Vagina (tissue), 2 donors: ENCODE measurements at regions not wholly inside any gene's neighbourhood (a gene's known extent, or its start where the extent isn't known, plus 50 kb on each side); places are given as distances from the start of the nearest gene placed in this dataset.
A peak's percentile ranks its signal among the peaks of the same experiment; 100 is the strongest.
"Not testable (repeated sequence)": the region's sequence is repeated elsewhere in the genome, so short reads cannot be mapped to it uniquely, and the experiment has no call there.

Experiments used
- DNase-seq, 2 donors: peaks; one replicate each; pipeline ENCODE4 v3.0.0-alpha.2; 2017; ENCODE audit errors: extremely low spot score in 2 of 2
- H3K27ac ChIP-seq: fragments of 200-600 bp; sonication (generic); one replicate; pipeline ENCODE4 v1.5.1; 2019
- H3K27me3 ChIP-seq: fragments of 200-600 bp; sonication (generic); one replicate; pipeline ENCODE4 v1.5.1; 2019
- H3K36me3 ChIP-seq, 2 donors: fragments of 200-600 bp; sonication (generic); one replicate each; pipeline ENCODE4 v1.5.1; 2017 to 2019
- H3K4me1 ChIP-seq: fragments of 200-600 bp; sonication (generic); one replicate; pipeline ENCODE4 v1.5.1; 2019
- H3K4me3 ChIP-seq, 2 donors: fragments of 200-600 bp; sonication (generic); 1 replicate in 1 of 2; 2 replicates in 1 of 2; pipeline ENCODE4 v1.5.1; 2016 to 2019
- H3K9me3 ChIP-seq: fragments of 200-600 bp; sonication (generic); one replicate; pipeline ENCODE4 v1.5.1; 2019
- CTCF ChIP-seq, 3 experiments: fragments of 450-650 bp in 2 of 3; fragments of 200-600 bp in 1 of 3; sonication (generic) in 1 of 3; IDR thresholded peaks; one replicate each; pipeline ENCODE4 v1.5.1; 2017 to 2019; ENCODE audit warnings: antibody characterized with exemption in 3 of 3, mild to moderate bottlenecking in 2 of 3, moderate library complexity in 2 of 3
- POLR2A ChIP-seq, 2 donors: fragments of 450-650 bp; IDR thresholded peaks; one replicate each; pipeline ENCODE4 v1.6.1; 2017; ENCODE audit warnings: antibody characterized with exemption in 2 of 2, mild to moderate bottlenecking in 2 of 2, moderate library complexity in 2 of 2
- POLR2AphosphoS5 ChIP-seq, 2 donors: sonication (generic); formaldehyde crosslinking; IDR thresholded peaks; one replicate each; pipeline ENCODE4 v1.9.0; 2017; ENCODE audit warnings: antibody characterized with exemption in 2 of 2, mild to moderate bottlenecking in 2 of 2, low read depth in 1 of 2; ENCODE audit not compliant: insufficient read depth in 1 of 2
- intact Hi-C: fragments of 100-400 bp; cut with DNase I; formaldehyde crosslinking; loops from one replicate; pipeline ENCODE4 v1.15.1; 2023

DNA sequence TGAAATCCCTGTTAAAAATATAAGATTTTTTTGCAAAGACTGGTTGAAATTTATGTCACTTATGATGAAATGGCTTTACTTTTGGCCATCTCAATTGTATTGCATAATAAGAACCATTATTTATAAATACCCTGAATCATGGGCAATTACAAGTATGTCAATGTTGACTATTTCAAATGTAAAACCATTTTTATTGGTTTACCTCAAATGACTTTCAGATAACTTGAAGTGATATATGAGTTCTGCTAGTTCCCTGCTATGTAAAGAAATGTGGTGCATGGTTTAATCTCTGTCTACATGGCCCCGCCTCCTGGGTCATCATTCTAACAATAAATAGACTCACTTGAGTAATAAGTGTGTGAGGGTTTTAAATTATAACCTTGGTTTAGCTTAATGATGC, 275.6 kb upstream of the PREP start:
- Histone ChIP-seq H3K4me3 (no peak overlapping the region), H3K9me3 (no peaks in the 10 kb centered on the region), H3K36me3 (no peaks in the 10 kb centered on the region), H3K27ac (no peak overlapping the region), H3K4me1 (peaks cover 7% of the 10 kb centered on the region), H3K27me3 (no peaks in the 10 kb centered on the region)
- intact Hi-C loops: no loop called here
- DNase-seq: no peak
- TF ChIP-seq CTCF (IDR thresholded peaks at IDR 0.05): no peak
- no peak for TF ChIP-seq POLR2A (IDR thresholded peaks at IDR 0.05)
- TF ChIP-seq POLR2AphosphoS5 (IDR thresholded peaks at IDR 0.05; ENCODE audit: insufficient read depth in 1 of 2, low read depth in 1 of 2): no peak

DNA sequence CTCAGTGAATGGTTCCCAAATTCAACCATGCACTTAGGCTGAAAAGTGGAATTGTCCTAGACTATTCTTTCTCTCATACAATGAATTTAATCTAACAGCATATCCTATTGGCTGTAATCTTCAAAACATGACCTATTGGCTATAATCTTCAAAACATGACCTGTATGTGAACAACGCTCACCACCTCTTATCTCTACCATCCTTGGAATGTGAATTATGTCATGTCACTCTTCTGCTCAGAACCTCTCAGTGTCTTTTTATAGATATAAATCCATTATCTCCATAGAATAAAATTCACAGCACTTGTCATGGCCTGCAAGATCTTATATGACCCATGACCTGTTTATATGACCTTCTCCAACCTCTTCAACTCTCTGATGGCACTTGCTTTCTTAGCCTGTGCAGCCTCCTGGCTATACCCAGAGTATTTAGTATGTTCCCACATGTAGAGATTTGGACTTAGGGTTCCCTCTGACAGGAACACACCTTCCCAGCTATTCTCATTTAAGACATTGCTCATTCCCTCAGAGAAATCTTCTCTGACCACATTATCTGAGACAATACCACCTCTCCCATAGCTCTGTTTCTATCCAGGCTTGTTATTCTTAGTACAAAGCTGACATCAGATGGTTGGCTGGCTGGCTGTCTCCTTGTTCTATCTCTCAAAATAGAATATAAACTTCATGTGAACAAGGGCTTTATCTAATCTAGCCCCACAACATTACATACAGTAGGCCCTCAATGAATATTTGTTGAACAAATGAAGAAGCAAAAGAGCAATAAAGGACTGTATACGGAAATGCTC, 275.0 kb upstream of the PREP start:
- Histone ChIP-seq H3K27me3 (no peaks in the 10 kb centered on the region), H3K27ac (peak overlapping the region; percentile 36), H3K9me3 (no peaks in the 10 kb centered on the region), H3K36me3 (no peaks in the 10 kb centered on the region), H3K4me3 (no peak overlapping the region), H3K4me1 (peaks cover 7% of the 10 kb centered on the region)
- TF ChIP-seq CTCF (IDR thresholded peaks at IDR 0.05): no peak
- TF ChIP-seq POLR2AphosphoS5 (IDR thresholded peaks at IDR 0.05; ENCODE audit: insufficient read depth in 1 of 2, low read depth in 1 of 2): no peak
- TF ChIP-seq POLR2A (IDR thresholded peaks at IDR 0.05): no peak
- DNase-seq: no peak
- intact Hi-C loops: no loop called here

GRCh38 chr6:105676857-105677256, 274.0 kb upstream of the PREP start:
- no peaks in the 10 kb centered on the region for H3K36me3 ChIP-seq
- H3K27me3 ChIP-seq: no peaks in the 10 kb centered on the region
- no peak for DNase-seq
- TF ChIP-seq POLR2AphosphoS5 (IDR thresholded peaks at IDR 0.05; ENCODE audit: insufficient read depth in 1 of 2, low read depth in 1 of 2): no peak
- no peak for TF ChIP-seq POLR2A (IDR thresholded peaks at IDR 0.05)
- TF ChIP-seq CTCF (IDR thresholded peaks at IDR 0.05): no peak
- no peaks in the 10 kb centered on the region for H3K9me3 ChIP-seq
- H3K4me3 ChIP-seq: no peak overlapping the region
- intact Hi-C loops: no loop called here
- no peak overlapping the region for H3K27ac ChIP-seq
- H3K4me1 ChIP-seq: peaks cover 7% of the 10 kb centered on the region

DNA sequence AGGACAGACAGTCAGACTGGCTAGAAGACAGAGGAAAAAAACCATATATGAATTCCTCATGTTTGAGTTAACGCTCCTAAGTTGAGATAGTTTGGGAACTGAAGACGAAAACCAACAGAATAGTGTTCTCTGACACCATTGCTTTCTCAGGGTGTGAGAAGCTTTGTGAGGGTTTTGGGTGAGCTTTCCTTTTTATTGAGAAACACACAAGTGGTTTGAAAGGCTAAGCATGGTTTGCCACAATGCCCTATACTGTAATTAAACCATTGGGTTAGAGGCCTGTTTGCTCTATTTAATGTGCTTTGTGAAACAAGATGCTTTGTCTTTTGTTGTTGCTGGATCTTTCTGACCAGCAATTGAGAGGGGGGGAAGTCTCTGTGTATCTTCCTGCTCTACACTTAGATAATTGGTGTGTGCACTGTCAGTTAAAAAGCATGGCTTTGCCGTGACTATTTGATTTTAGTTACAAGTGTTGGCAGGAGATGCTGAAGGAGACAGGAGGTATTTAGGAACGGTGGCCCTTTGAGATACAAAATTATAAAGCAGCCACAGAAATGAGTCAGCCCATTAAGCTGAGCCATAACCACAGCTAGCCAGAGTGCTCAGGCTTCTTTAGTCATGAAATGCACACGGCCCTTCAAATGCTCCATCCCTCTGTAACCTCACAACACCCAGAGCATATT, 273.0 kb upstream of the PREP start:
- Histone ChIP-seq H3K36me3 (no peaks in the 10 kb centered on the region), H3K4me1 (peaks cover 7% of the 10 kb centered on the region), H3K27ac (no peak overlapping the region), H3K9me3 (no peaks in the 10 kb centered on the region), H3K4me3 (no peak overlapping the region), H3K27me3 (no peaks in the 10 kb centered on the region)
- intact Hi-C loops: no loop called here
- TF ChIP-seq CTCF (IDR thresholded peaks at IDR 0.05) (no peak), POLR2A (IDR thresholded peaks at IDR 0.05) (no peak), POLR2AphosphoS5 (IDR thresholded peaks at IDR 0.05; ENCODE audit: insufficient read depth in 1 of 2, low read depth in 1 of 2) (no peak)
- DNase-seq: no peak

GRCh38 chr6:105672856-105673538, 270.1 kb upstream of the PREP start:
- H3K27me3 ChIP-seq, intact Hi-C loops, H3K36me3 ChIP-seq, H3K4me1 ChIP-seq, H3K27ac ChIP-seq, H3K9me3 ChIP-seq, DNase-seq, H3K4me3 ChIP-seq: not testable (repeated sequence)
